Hepatocyte (in vitro differentiated cells): ENCODE measurements at regions not wholly inside any gene's neighbourhood (a gene's known extent, or its start where the extent isn't known, plus 50 kb on each side); places are given as distances from the start of the nearest gene placed in this dataset.

Source experiments
- DNase-seq: peaks from one replicate; pipeline ENCODE4 v3.0.0-alpha.2; 2016; ENCODE audit warnings: low spot score
- H2AFZ ChIP-seq: fragments of 200-600 bp; sonication (generic); 2 replicates; pipeline ENCODE4 v1.6.0; 2016; ENCODE audit warnings: antibody characterized with exemption, mild to moderate bottlenecking
- H3K27ac ChIP-seq: fragments of 200-600 bp; sonication (generic); 2 replicates; pipeline ENCODE4 v1.5.1; 2016; ENCODE audit warnings: mild to moderate bottlenecking
- H3K27me3 ChIP-seq: fragments of 200-600 bp; sonication (generic); 2 replicates; pipeline ENCODE4 v1.6.1; 2016
- H3K36me3 ChIP-seq: fragments of 200-600 bp; sonication (generic); replicated peaks from 2 replicates; pipeline ENCODE4 v1.5.1; 2016; ENCODE audit warnings: low read depth; ENCODE audit not compliant: insufficient read depth
- H3K4me1 ChIP-seq: fragments of 200-600 bp; sonication (generic); 2 replicates; pipeline ENCODE4 v1.5.1; 2016; ENCODE audit warnings: mild to moderate bottlenecking, moderate library complexity; ENCODE audit not compliant: insufficient read depth
- H3K4me2 ChIP-seq: fragments of 200-600 bp; sonication (generic); 2 replicates; pipeline ENCODE4 v1.6.0; 2016
- H3K4me3 ChIP-seq: fragments of 200-600 bp; sonication (generic); 2 replicates; pipeline ENCODE4 v1.5.1; 2016; ENCODE audit warnings: mild to moderate bottlenecking
- H3K79me2 ChIP-seq: fragments of 200-600 bp; sonication (generic); 2 replicates; pipeline ENCODE4 v1.6.0; 2017; ENCODE audit warnings: mild to moderate bottlenecking
- H3K9me2 ChIP-seq: fragments of 200-600 bp; sonication (generic); replicated peaks from 2 replicates; pipeline ENCODE4 v1.6.0; 2017; ENCODE audit warnings: mild to moderate bottlenecking; ENCODE audit not compliant: insufficient read depth
- H3K9me3 ChIP-seq: fragments of 200-600 bp; sonication (generic); 2 replicates; pipeline ENCODE4 v1.5.1; 2016; ENCODE audit warnings: low read depth, mild to moderate bottlenecking
- H4K20me1 ChIP-seq: fragments of 200-600 bp; sonication (generic); 2 replicates; pipeline ENCODE4 v1.6.0; 2016; ENCODE audit warnings: mild to moderate bottlenecking; ENCODE audit not compliant: insufficient read depth, poor library complexity, severe bottlenecking
- CTCF ChIP-seq: fragments of 200-600 bp; sonication (generic); IDR thresholded peaks from 2 replicates; pipeline ENCODE4 v1.5.1; 2016; ENCODE audit warnings: antibody characterized with exemption, mild to moderate bottlenecking; ENCODE audit not compliant: poor library complexity
- EZH2 ChIP-seq: fragments of 200-600 bp; sonication (generic); IDR thresholded peaks from 2 replicates; pipeline ENCODE4 v1.6.1; 2016; ENCODE audit warnings: antibody characterized with exemption, mild to moderate bottlenecking, borderline replicate concordance
- EZH2phosphoT487 ChIP-seq: fragments of 200-600 bp; sonication (generic); IDR thresholded peaks from one replicate; pipeline ENCODE4 v1.6.1; 2018; ENCODE audit warnings: antibody characterized with exemption, mild to moderate bottlenecking, low read depth, moderate library complexity; ENCODE audit not compliant: unreplicated experiment, severe bottlenecking
- WGBS: methylation state at CpG from one replicate; pipeline ENCODE4 v1.1.6; 2016; ENCODE audit warnings: low lambda C conversion rate; ENCODE audit errors: missing lambda C conversion rate; 5-methylcytosine and 5-hydroxymethylcytosine counted together

GRCh38 chr12:123076604-123077297, 74.1 kb downstream of the PITPNM2 start:
- H3K27me3 ChIP-seq = no peaks in the 10 kb centered on the region
- no peak overlapping the region for H3K4me3 ChIP-seq
- no peaks in the 10 kb centered on the region for H3K9me3 ChIP-seq
- 88% methylated on average over 10 of the region's 11 CpGs for WGBS
- peaks cover 14% of the 10 kb centered on the region for H3K4me1 ChIP-seq
- DNase-seq = no peak
- no peak overlapping the region for H2AFZ ChIP-seq
- H3K4me2 ChIP-seq = no peak overlapping the region
- H3K9me2 ChIP-seq = no peaks in the 10 kb centered on the region
- H3K27ac ChIP-seq = peak overlapping the region; percentile 48
- H3K79me2 ChIP-seq = no peaks in the 10 kb centered on the region
- TF ChIP-seq EZH2 (no peak), CTCF (no peak), EZH2phosphoT487 (no peak)
- H3K36me3 ChIP-seq = no peaks in the 10 kb centered on the region
- H4K20me1 ChIP-seq = no peaks in the 10 kb centered on the region

GRCh38 chr12:123075646-123076171, 75.2 kb downstream of the PITPNM2 start:
- Histone ChIP-seq H3K79me2 (no peaks in the 10 kb centered on the region), H3K4me1 (peaks cover 14% of the 10 kb centered on the region), H2AFZ (peak overlapping the region; percentile 2), H3K27me3 (no peaks in the 10 kb centered on the region), H3K4me3 (no peak overlapping the region), H3K4me2 (peak overlapping the region; percentile 60), H4K20me1 (no peaks in the 10 kb centered on the region), H3K36me3 (no peaks in the 10 kb centered on the region), H3K27ac (peak overlapping the region; percentile 38), H3K9me3 (no peaks in the 10 kb centered on the region), H3K9me2 (no peaks in the 10 kb centered on the region)
- peak; percentile 32 for TF ChIP-seq CTCF
- no peak for TF ChIP-seq EZH2
- TF ChIP-seq EZH2phosphoT487 = no peak
- 27% methylated on average over 16 of the region's 16 CpGs for WGBS
- DNase-seq = peak; percentile 70

- no peaks in the 10 kb centered on the region for H4K20me1 ChIP-seq
- peak overlapping the region; percentile 2 for H2AFZ ChIP-seq
- H3K36me3 ChIP-seq = no peaks in the 10 kb centered on the region
- TF ChIP-seq CTCF (no peak), EZH2 (no peak), EZH2phosphoT487 (no peak)
- no peaks in the 10 kb centered on the region for H3K9me3 ChIP-seq
- H3K9me2 ChIP-seq = no peaks in the 10 kb centered on the region
- H3K27ac ChIP-seq = peak overlapping the region; percentile 38
- H3K4me1 ChIP-seq = peaks cover 14% of the 10 kb centered on the region
- H3K4me2 ChIP-seq = peak overlapping the region; percentile 60
- WGBS = 60% methylated on average over 11 of the region's 11 CpGs
- no peak overlapping the region for H3K4me3 ChIP-seq
- H3K27me3 ChIP-seq = no peaks in the 10 kb centered on the region
- DNase-seq = no peak
- no peaks in the 10 kb centered on the region for H3K79me2 ChIP-seq
Measured at GRCh38 chr12:123075087-123075645, 75.7 kb downstream of the PITPNM2 start.
